GM12801 (cell line): ENCODE measurements at regions not wholly inside any gene's neighbourhood (a gene's known extent, or its start where the extent isn't known, plus 50 kb on each side); places are given as distances from the start of the nearest gene placed in this dataset.

ENCODE experiments used
- CTCF ChIP-seq: IDR thresholded peaks from one replicate; pipeline ENCODE4 v1.5.1; 2011; ENCODE audit warnings: control low read depth; ENCODE audit not compliant: insufficient read length; ENCODE audit errors: extremely low read depth

DNA sequence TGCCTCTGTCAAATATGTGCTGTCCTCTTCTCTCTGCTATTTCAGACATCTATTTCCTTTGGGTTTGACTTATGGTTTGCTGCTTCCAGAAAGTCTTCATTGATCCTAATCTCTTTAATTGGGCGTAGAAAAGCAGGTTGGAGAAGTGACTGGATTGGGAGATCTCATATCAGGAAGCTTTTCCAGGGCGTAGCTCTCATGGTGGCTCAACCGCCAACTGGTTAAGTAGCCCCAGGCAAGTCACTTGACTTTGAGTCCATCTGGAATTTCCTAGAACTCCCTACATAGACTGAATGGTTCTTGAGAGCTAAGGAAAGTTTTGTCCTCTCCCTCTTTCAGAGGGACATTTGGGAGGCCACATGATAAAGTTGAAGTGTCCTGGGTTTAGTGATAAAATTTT lies 192.3 kb upstream of the GLRA1 start:
- no peak for TF ChIP-seq CTCF

DNA sequence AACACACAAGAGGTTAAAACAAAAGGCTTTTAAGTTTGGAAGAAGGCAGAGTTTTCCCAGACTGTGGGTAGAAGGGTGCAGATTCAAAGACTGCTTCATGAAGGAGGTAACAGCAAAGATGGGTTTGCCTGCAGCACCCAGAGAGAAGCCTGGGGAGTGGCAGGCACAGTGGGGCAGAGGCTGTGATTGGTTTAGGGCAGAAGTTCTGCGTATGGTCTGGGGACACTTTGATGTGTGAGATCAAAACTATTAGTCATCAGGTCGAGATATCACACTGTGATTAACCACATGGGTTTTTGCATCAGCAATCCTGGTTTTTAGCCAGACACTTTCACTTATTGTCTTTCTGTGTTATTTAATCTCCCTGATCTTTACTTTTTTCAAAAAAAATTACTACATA lies 188.8 kb upstream of the GLRA1 start:
- no peak for TF ChIP-seq CTCF

GRCh38 chr5:152107220-152107619 lies 182.6 kb upstream of the GLRA1 start:
- TF ChIP-seq CTCF, result no peak

DNA sequence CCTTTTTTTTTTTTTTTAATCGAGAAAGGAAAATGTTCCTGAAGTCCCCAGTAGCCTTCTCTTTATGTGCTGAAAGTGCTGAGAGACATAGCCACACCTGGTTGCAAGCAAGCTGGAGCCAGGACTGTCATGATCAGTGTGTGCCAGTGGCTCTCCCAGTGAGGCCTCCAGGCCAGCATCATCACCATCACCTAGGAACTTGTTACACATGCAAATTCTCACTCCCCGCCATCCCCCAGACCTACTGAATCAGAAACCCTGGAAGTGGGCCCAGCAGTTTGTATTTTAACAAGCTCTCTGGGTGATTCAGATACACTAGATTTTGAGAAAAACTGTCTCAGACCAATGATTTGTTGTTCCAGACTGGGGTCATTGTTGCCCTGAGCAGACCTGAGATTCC lies 181.9 kb upstream of the GLRA1 start:
- no peak for TF ChIP-seq CTCF

GRCh38 chr5:152105085-152105484 lies 180.4 kb upstream of the GLRA1 start:
- no peak for TF ChIP-seq CTCF

GRCh38 chr5:152104211-152104610 lies 179.6 kb upstream of the GLRA1 start:
- no peak for TF ChIP-seq CTCF

DNA sequence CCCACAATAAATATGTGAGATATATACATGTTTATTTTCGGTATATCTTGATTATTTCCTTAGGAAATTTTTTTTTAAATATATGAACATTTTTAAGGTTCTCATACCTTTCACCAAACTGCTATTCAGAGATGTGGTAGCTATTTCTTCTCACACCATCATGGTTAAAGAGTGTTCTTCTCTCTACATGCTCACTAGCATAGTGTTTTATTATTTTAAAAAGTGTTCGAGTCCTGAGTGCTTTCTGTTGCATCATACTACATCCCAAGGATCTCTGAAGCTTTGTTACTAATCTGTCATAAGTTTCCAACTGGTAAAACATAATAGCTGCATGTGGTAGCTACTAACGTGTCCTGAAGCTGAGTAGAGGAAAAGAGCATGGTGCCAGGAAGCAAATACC lies 177.4 kb upstream of the GLRA1 start:
- no peak for TF ChIP-seq CTCF

DNA sequence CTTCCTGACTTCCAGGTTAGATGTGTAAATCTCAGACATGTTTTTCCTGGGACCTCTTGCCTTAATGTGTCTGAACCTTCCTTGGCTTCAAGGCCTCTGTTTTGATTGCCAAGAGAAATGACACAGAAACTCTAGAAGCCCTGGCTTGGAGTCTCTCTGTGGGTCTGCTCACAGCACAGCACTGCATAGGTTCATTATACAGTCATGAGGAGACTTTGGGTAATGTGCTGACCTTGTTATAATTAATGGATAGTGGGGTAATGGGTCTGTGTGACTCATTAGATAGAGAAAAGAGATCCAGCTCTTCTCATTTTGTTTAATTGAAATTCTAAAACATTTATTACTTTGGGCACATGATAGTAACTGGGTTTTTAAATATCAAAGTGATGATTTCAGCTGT lies 175.8 kb upstream of the GLRA1 start:
- TF ChIP-seq CTCF, result no peak
